ENCODE measurements at regions not wholly inside any gene's neighbourhood (a gene's known extent, or its start where the extent isn't known, plus 50 kb on each side); places are given as distances from the start of the nearest gene placed in this dataset.

DNA sequence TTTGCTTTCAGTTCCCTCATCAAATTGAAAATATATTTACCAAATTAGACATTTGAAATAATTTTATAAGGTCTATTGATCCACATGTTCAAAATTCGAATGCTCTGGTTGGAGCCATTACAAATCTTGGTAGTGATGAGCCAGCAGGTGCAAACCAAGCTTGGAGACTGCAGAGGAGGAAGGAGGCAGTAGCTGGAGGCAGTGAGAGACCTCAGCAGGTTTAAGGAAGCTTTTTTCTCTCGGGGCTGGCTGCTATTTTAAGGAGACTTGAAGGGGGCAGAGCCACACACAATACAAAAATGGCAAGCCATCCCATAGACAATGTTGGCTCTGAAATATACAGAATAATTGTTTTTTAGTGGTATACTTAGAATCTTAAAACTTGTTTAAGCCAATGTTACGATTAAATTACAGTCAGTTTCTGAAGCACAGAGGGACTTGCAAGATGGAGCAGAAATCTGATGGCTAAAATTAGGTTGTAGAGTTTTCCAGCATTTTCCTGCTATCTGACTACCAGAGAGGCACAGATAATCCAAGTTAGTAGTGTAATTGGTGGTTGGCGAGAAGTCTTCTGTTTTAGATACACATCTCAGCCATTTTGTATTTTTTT, 185.8 kb downstream of the SNX10 start:
- intact Hi-C loops (cut with micrococcal nuclease) = no loop called here
- H3K4me1 ChIP-seq (ENCODE audit: control insufficient read depth in 1 of 2, insufficient read depth in 2 of 2, low read length in 2 of 2) = no peaks in the 10 kb centered on the region

DNA sequence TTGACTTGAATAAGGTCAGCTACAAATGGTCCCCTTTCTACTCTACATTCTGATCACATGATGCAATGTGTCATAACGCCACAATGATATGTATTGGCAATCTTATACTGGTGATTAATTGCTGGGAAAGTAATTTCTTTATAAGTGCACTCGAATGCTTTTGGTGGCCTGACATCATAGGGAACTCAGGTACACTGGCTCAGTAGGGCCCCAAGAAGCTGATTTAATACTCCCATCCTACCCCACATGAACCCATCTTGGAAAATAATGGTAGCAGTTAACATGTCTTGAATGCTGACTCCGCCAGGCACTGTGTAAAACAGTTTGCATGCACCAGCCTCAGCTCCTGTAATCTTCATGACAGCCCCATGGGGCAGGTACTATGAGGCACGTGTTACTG, 186.9 kb downstream of the SNX10 start:
- no peak overlapping the region for H3K4me2 ChIP-seq (ENCODE audit: low read length)
- H3K27ac ChIP-seq (ENCODE audit: low read depth, low read length) = no peak overlapping the region
- POLR2A ChIA-PET = no interaction called here
- no TSS peak for BruUV-seq (replicated peaks)
- H3K9me3 ChIP-seq (ENCODE audit: control insufficient read depth in 1 of 2, insufficient read depth in 1 of 2, low read depth in 1 of 2, low read length in 2 of 2) = no peaks in the 10 kb centered on the region
- RAD21 ChIA-PET (ENCODE audit: low non-redundant PET in 1 of 2, low total read pairs in 2 of 2, uncharacterized antibody in 2 of 2, unreplicated experiment in 2 of 2) = no interaction called here
- H3K27me3 ChIP-seq (ENCODE audit: insufficient read depth, low read length) = no peaks in the 10 kb centered on the region
- no peak overlapping the region for H2AFZ ChIP-seq (ENCODE audit: low read depth, low read length, poor library complexity, severe bottlenecking)
- no peak overlapping the region for H3K4me3 ChIP-seq (replicated peaks in 1 of 2; ENCODE audit: low read depth in 1 of 2, low read length in 2 of 2)
- no peaks in the 10 kb centered on the region for H4K20me1 ChIP-seq (ENCODE audit: insufficient read depth)
- CTCF ChIA-PET = no interaction called here
- H3K4me1 ChIP-seq (ENCODE audit: control insufficient read depth in 1 of 2, insufficient read depth in 2 of 2, low read length in 2 of 2) = no peaks in the 10 kb centered on the region
- H3K9ac ChIP-seq (ENCODE audit: low read length) = no peak overlapping the region
- no peaks in the 10 kb centered on the region for H3K9me2 ChIP-seq (ENCODE audit: insufficient read depth)
- DNase-seq (ENCODE audit: low read depth, low spot score) (no peak), ATAC-seq (no peak)
- intact Hi-C loops (cut with micrococcal nuclease) = no loop called here
- no peaks in the 10 kb centered on the region for H3K79me2 ChIP-seq (ENCODE audit: insufficient read depth, low read length)
- no peaks in the 10 kb centered on the region for H3K36me3 ChIP-seq (ENCODE audit: control insufficient read depth in 1 of 2, insufficient read depth in 2 of 2, low read length in 2 of 2)
- TF ChIP-seq REST (IDR thresholded peaks at IDR 0.05; ENCODE audit: low read depth) (no peak), EZH2phosphoT487 (IDR thresholded peaks at IDR 0.05; ENCODE audit: borderline replicate concordance) (no peak), SRF (IDR thresholded peaks at IDR 0.05; ENCODE audit: low read depth) (no peak), CEBPB (IDR thresholded peaks at IDR 0.05; ENCODE audit: low read depth) (no peak), TCF7L2 (IDR thresholded peaks at IDR 0.05; ENCODE audit: borderline replicate concordance, extremely low read depth, insufficient read depth, insufficient read length) (no peak), POLR2AphosphoS5 (IDR thresholded peaks at IDR 0.05; ENCODE audit: low read depth, low read length) (no peak), EZH2 (IDR thresholded peaks at IDR 0.05) (no peak), SP1 (IDR thresholded peaks at IDR 0.05; ENCODE audit: low read depth) (no peak), ZFX (IDR thresholded peaks at IDR 0.05) (no peak)
- TF ChIP-seq, protein P1, sequence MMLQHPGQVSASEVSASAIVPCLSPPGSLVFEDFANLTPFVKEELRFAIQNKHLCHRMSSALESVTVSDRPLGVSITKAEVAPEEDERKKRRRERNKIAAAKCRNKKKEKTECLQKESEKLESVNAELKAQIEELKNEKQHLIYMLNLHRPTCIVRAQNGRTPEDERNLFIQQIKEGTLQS (IDR thresholded peaks at IDR 0.05) = no peak

More for the DNA sequence above, 185.8 kb downstream of the SNX10 start:
- TF ChIP-seq, protein P1 (IDR thresholded peaks at IDR 0.05) = no peak
- TF ChIP-seq JUND (IDR thresholded peaks at IDR 0.05) (no peak), ZBTB33 (IDR thresholded peaks at IDR 0.05; ENCODE audit: extremely low read depth, insufficient replicate concordance, low read length) (no peak)
- Histone ChIP-seq H3K9me2 (ENCODE audit: insufficient read depth) (no peaks in the 10 kb centered on the region), H3K4me3 (replicated peaks in 1 of 2; ENCODE audit: low read depth in 1 of 2, low read length in 2 of 2) (no peak overlapping the region), H3K79me2 (ENCODE audit: insufficient read depth, low read length) (no peaks in the 10 kb centered on the region), H3K4me2 (ENCODE audit: low read length) (no peak overlapping the region), H2AFZ (ENCODE audit: low read depth, low read length, poor library complexity, severe bottlenecking) (no peak overlapping the region), H3K9ac (ENCODE audit: low read length) (no peak overlapping the region), H4K20me1 (ENCODE audit: insufficient read depth) (no peaks in the 10 kb centered on the region), H3K36me3 (ENCODE audit: control insufficient read depth in 1 of 2, insufficient read depth in 2 of 2, low read length in 2 of 2) (no peaks in the 10 kb centered on the region), H3K27ac (ENCODE audit: low read depth, low read length) (no peak overlapping the region), H3K27me3 (ENCODE audit: insufficient read depth, low read length) (no peaks in the 10 kb centered on the region), H3K9me3 (ENCODE audit: control insufficient read depth in 1 of 2, insufficient read depth in 1 of 2, low read depth in 1 of 2, low read length in 2 of 2) (no peaks in the 10 kb centered on the region)
- DNase-seq (ENCODE audit: low read depth, low spot score) (no peak), ATAC-seq (no peak)
- ChIA-PET POLR2A (no interaction called here), RAD21 (ENCODE audit: low non-redundant PET in 1 of 2, low total read pairs in 2 of 2, uncharacterized antibody in 2 of 2, unreplicated experiment in 2 of 2) (no interaction called here), CTCF (no interaction called here)
- BruUV-seq (replicated peaks) = no TSS peak
